ENCODE measurements at regions not wholly inside any gene's neighbourhood (a gene's known extent, or its start where the extent isn't known, plus 50 kb on each side); places are given as distances from the start of the nearest gene placed in this dataset.

GRCh38 chr12:16881986-16882570 lies 276.1 kb upstream of the LMO3 start:
- ATAC-seq (no peak), DNase-seq (ENCODE audit: low read depth, low spot score) (no peak)
- Histone ChIP-seq H3K4me3 (ENCODE audit: low read depth in 2 of 2, low read length in 2 of 2) (no peak overlapping the region), H3K27ac (ENCODE audit: low read length) (no peak overlapping the region), H3K9me3 (ENCODE audit: control insufficient read depth, insufficient read depth, low read depth, low read length) (no peaks in the 10 kb centered on the region), H3K36me3 (ENCODE audit: control insufficient read depth, insufficient read depth, low read length) (no peaks in the 10 kb centered on the region), H3K27me3 (ENCODE audit: control insufficient read depth, insufficient read depth, low read length) (no peaks in the 10 kb centered on the region), H3K4me1 (ENCODE audit: control insufficient read depth, insufficient read depth, low read length) (no peaks in the 10 kb centered on the region)
- TF ChIP-seq, protein P1, sequence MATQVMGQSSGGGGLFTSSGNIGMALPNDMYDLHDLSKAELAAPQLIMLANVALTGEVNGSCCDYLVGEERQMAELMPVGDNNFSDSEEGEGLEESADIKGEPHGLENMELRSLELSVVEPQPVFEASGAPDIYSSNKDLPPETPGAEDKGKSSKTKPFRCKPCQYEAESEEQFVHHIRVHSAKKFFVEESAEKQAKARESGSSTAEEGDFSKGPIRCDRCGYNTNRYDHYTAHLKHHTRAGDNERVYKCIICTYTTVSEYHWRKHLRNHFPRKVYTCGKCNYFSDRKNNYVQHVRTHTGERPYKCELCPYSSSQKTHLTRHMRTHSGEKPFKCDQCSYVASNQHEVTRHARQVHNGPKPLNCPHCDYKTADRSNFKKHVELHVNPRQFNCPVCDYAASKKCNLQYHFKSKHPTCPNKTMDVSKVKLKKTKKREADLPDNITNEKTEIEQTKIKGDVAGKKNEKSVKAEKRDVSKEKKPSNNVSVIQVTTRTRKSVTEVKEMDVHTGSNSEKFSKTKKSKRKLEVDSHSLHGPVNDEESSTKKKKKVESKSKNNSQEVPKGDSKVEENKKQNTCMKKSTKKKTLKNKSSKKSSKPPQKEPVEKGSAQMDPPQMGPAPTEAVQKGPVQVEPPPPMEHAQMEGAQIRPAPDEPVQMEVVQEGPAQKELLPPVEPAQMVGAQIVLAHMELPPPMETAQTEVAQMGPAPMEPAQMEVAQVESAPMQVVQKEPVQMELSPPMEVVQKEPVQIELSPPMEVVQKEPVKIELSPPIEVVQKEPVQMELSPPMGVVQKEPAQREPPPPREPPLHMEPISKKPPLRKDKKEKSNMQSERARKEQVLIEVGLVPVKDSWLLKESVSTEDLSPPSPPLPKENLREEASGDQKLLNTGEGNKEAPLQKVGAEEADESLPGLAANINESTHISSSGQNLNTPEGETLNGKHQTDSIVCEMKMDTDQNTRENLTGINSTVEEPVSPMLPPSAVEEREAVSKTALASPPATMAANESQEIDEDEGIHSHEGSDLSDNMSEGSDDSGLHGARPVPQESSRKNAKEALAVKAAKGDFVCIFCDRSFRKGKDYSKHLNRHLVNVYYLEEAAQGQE (IDR thresholded peaks at IDR 0.05; ENCODE audit: insufficient read depth in 1 of 2, low read depth in 2 of 2, low read length in 1 of 2) = no peak
- no peak for TF ChIP-seq SIN3A (IDR thresholded peaks at IDR 0.05; ENCODE audit: borderline replicate concordance, insufficient read depth, low read depth, low read length)
- no peak for TF ChIP-seq POLR2AphosphoS5 (IDR thresholded peaks at IDR 0.05; ENCODE audit: low read depth, low read length)
- TF ChIP-seq, protein P2, sequence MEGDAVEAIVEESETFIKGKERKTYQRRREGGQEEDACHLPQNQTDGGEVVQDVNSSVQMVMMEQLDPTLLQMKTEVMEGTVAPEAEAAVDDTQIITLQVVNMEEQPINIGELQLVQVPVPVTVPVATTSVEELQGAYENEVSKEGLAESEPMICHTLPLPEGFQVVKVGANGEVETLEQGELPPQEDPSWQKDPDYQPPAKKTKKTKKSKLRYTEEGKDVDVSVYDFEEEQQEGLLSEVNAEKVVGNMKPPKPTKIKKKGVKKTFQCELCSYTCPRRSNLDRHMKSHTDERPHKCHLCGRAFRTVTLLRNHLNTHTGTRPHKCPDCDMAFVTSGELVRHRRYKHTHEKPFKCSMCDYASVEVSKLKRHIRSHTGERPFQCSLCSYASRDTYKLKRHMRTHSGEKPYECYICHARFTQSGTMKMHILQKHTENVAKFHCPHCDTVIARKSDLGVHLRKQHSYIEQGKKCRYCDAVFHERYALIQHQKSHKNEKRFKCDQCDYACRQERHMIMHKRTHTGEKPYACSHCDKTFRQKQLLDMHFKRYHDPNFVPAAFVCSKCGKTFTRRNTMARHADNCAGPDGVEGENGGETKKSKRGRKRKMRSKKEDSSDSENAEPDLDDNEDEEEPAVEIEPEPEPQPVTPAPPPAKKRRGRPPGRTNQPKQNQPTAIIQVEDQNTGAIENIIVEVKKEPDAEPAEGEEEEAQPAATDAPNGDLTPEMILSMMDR (IDR thresholded peaks at IDR 0.05) = no peak
- no peak for TF ChIP-seq TCF7L2 (IDR thresholded peaks at IDR 0.05; ENCODE audit: low read depth, low read length)
- intact Hi-C loops (cut with micrococcal nuclease; ENCODE audit: unreplicated experiment) (no loop called here), in situ Hi-C loops (cut with HindIII; ENCODE audit: low pct_unique_long_range_greater_than_20kb, low sequenced_read_pairs) (no loop called here)
- ChIA-PET POLR2A (no interaction called here), CTCF (no interaction called here)
- no TSS peak for BruUV-seq (replicated peaks)

- Histone ChIP-seq H3K4me3 (ENCODE audit: low read depth in 2 of 2, low read length in 2 of 2) (peak overlapping the region; percentile 5 to 23; a peak in 2 of 4 replicates), H3K36me3 (ENCODE audit: control insufficient read depth, insufficient read depth, low read length) (no peaks in the 10 kb centered on the region), H3K4me1 (ENCODE audit: control insufficient read depth, insufficient read depth, low read length) (no peaks in the 10 kb centered on the region), H3K27me3 (ENCODE audit: control insufficient read depth, insufficient read depth, low read length) (no peaks in the 10 kb centered on the region), H3K27ac (ENCODE audit: low read length) (no peak overlapping the region), H3K9me3 (ENCODE audit: control insufficient read depth, insufficient read depth, low read depth, low read length) (no peaks in the 10 kb centered on the region)
- ChIA-PET POLR2A (no interaction called here), CTCF (no interaction called here)
- in situ Hi-C loops (cut with HindIII; ENCODE audit: low pct_unique_long_range_greater_than_20kb, low sequenced_read_pairs) (no loop called here), intact Hi-C loops (cut with micrococcal nuclease; ENCODE audit: unreplicated experiment) (no loop called here)
- ATAC-seq = no peak
- no peak for TF ChIP-seq TCF7L2 (IDR thresholded peaks at IDR 0.05; ENCODE audit: low read depth, low read length)
- no peak for TF ChIP-seq POLR2AphosphoS5 (IDR thresholded peaks at IDR 0.05; ENCODE audit: low read depth, low read length)
- TF ChIP-seq SIN3A (IDR thresholded peaks at IDR 0.05; ENCODE audit: borderline replicate concordance, insufficient read depth, low read depth, low read length) = no peak
- TF ChIP-seq, protein P2 (IDR thresholded peaks at IDR 0.05) = no peak
- TF ChIP-seq, protein P1 (IDR thresholded peaks at IDR 0.05; ENCODE audit: insufficient read depth in 1 of 2, low read depth in 2 of 2, low read length in 1 of 2) = no peak
- DNase-seq (ENCODE audit: low read depth, low spot score) = no peak
- BruUV-seq (replicated peaks) = no TSS peak
Measured at GRCh38 chr12:16880864-16881285, 274.9 kb upstream of the LMO3 start.

Data from Panc1 (cell line).